ENCODE measurements at regions not wholly inside any gene's neighbourhood (a gene's known extent, or its start where the extent isn't known, plus 50 kb on each side); places are given as distances from the start of the nearest gene placed in this dataset.

DNA sequence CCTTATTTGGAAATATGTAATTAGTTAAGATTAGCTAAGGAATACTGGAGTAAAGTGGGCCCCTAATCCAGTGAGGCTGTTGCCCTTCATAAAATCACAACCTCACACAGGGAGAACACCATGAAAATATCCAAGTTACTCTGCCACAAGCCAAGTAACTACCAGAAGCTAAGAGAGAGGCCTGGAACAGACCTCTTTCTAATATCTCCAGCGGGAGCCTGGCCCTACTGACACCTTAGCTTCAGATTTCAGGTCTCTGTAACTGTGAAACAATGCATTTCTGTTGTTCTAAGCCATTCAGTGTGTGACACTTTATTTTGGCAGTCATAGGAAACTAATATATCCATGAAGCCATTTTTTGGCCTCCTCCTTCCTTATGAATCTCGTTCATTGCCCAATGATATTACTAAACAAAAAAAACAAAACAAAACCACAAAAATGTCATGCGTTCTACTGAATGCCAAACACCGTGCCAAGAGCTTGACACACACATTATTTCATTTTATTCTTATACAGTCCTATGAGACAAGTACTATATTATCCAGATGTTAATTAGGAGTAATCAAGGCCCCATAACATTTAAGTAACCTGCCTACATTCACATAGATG, 699.0 kb downstream of the MAT2B start:
- Histone ChIP-seq H3K4me1 (ENCODE audit: control insufficient read depth in 4 of 4, insufficient read depth in 4 of 4, low read length in 3 of 4) (no peaks in the 10 kb centered on the region), H3K4me3 (ENCODE audit: low read depth in 1 of 3, low read length in 3 of 3) (no peak overlapping the region), H3K9ac (ENCODE audit: low read depth in 1 of 2, low read length in 2 of 2) (no peak overlapping the region), H3K36me3 (ENCODE audit: control insufficient read depth in 4 of 4, insufficient read depth in 3 of 4, low read depth in 1 of 4, low read length in 3 of 4) (no peaks in the 10 kb centered on the region), H3K9me3 (ENCODE audit: control insufficient read depth in 4 of 4, low read length in 3 of 4) (peaks cover 0 to 3% (median 0%) of the 10 kb centered on the region in 4 donors), H3K27me3 (ENCODE audit: control insufficient read depth in 4 of 4, insufficient read depth in 4 of 4, low read length in 3 of 4) (no peaks in the 10 kb centered on the region), H3K27ac (ENCODE audit: low read depth in 1 of 2, low read length in 2 of 2) (no peak overlapping the region)
- no peak for TF ChIP-seq REST (IDR thresholded peaks at IDR 0.05)
- TF ChIP-seq HNF4G (IDR thresholded peaks at IDR 0.05): no peak
- no peak for TF ChIP-seq MAX (IDR thresholded peaks at IDR 0.05)
- no peak for TF ChIP-seq TAF1 (conservative IDR thresholded peaks at IDR 0.05)
- TF ChIP-seq HNF4A (conservative IDR thresholded peaks at IDR 0.05): no peak
- TF ChIP-seq RXRA (IDR thresholded peaks at IDR 0.05): no peak
- TF ChIP-seq ATF3 (IDR thresholded peaks at IDR 0.05): no peak
- TF ChIP-seq RAD21 (IDR thresholded peaks at IDR 0.05): no peak
- no peak for DNase-seq (ENCODE audit: low spot score)
- 74% methylated on average over 4 of the region's 4 CpGs for WGBS

DNA sequence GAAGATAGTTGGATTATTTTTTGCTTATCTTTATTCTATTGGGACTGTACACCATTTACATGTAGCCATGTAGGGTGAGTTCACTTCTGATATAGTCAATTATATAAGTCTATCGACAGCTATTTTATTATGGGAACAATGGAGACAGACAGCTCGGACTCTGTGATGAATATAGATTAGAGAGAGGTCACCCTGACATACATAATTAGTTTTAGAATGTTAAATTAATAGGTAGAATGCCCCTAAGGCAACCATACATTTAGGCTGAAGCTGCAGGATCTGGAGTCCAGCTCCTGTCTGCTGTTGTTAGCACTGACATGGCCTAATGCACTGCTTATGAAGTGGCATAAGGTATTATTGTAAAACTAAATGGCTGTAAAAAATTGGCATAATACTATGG, 700.8 kb downstream of the MAT2B start:
- Histone ChIP-seq H3K9ac (ENCODE audit: low read depth in 1 of 2, low read length in 2 of 2) (no peak overlapping the region), H3K4me1 (ENCODE audit: control insufficient read depth in 4 of 4, insufficient read depth in 4 of 4, low read length in 3 of 4) (no peaks in the 10 kb centered on the region), H3K36me3 (ENCODE audit: control insufficient read depth in 4 of 4, insufficient read depth in 3 of 4, low read depth in 1 of 4, low read length in 3 of 4) (no peaks in the 10 kb centered on the region), H3K9me3 (ENCODE audit: control insufficient read depth in 4 of 4, low read length in 3 of 4) (peaks cover 0 to 3% (median 0%) of the 10 kb centered on the region in 4 donors), H3K4me3 (ENCODE audit: low read depth in 1 of 3, low read length in 3 of 3) (no peak overlapping the region), H3K27me3 (ENCODE audit: control insufficient read depth in 4 of 4, insufficient read depth in 4 of 4, low read length in 3 of 4) (no peaks in the 10 kb centered on the region), H3K27ac (ENCODE audit: low read depth in 1 of 2, low read length in 2 of 2) (no peak overlapping the region)
- WGBS: 85% methylated on average over 2 of the region's 2 CpGs
- TF ChIP-seq SP1 (IDR thresholded peaks at IDR 0.05) (no peak), NR2F2 (IDR thresholded peaks at IDR 0.05) (no peak), YY1 (IDR thresholded peaks at IDR 0.05) (no peak), JUND (IDR thresholded peaks at IDR 0.05) (no peak), MAX (IDR thresholded peaks at IDR 0.05) (no peak)
- TF ChIP-seq, protein P1, sequence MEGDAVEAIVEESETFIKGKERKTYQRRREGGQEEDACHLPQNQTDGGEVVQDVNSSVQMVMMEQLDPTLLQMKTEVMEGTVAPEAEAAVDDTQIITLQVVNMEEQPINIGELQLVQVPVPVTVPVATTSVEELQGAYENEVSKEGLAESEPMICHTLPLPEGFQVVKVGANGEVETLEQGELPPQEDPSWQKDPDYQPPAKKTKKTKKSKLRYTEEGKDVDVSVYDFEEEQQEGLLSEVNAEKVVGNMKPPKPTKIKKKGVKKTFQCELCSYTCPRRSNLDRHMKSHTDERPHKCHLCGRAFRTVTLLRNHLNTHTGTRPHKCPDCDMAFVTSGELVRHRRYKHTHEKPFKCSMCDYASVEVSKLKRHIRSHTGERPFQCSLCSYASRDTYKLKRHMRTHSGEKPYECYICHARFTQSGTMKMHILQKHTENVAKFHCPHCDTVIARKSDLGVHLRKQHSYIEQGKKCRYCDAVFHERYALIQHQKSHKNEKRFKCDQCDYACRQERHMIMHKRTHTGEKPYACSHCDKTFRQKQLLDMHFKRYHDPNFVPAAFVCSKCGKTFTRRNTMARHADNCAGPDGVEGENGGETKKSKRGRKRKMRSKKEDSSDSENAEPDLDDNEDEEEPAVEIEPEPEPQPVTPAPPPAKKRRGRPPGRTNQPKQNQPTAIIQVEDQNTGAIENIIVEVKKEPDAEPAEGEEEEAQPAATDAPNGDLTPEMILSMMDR (IDR thresholded peaks at IDR 0.05; ENCODE audit: low read depth, low read length, missing input control): no peak
- TF ChIP-seq, protein P2, sequence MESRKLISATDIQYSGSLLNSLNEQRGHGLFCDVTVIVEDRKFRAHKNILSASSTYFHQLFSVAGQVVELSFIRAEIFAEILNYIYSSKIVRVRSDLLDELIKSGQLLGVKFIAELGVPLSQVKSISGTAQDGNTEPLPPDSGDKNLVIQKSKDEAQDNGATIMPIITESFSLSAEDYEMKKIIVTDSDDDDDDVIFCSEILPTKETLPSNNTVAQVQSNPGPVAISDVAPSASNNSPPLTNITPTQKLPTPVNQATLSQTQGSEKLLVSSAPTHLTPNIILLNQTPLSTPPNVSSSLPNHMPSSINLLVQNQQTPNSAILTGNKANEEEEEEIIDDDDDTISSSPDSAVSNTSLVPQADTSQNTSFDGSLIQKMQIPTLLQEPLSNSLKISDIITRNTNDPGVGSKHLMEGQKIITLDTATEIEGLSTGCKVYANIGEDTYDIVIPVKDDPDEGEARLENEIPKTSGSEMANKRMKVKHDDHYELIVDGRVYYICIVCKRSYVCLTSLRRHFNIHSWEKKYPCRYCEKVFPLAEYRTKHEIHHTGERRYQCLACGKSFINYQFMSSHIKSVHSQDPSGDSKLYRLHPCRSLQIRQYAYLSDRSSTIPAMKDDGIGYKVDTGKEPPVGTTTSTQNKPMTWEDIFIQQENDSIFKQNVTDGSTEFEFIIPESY (IDR thresholded peaks at IDR 0.05): no peak
- DNase-seq (ENCODE audit: low spot score): no peak

All from liver (tissue), 8 donors.